SK-N-SH treated with all-trans-retinoic acid at 6 μM for 48 hours (cell line): ENCODE measurements at regions not wholly inside any gene's neighbourhood (a gene's known extent, or its start where the extent isn't known, plus 50 kb on each side); places are given as distances from the start of the nearest gene placed in this dataset.

Experiments
- ATAC-seq: fragments of 200-7000 bp; cut with Tn5 transposase; 3 replicates; pipeline ENCODE4 v1.9.1; 2020; ENCODE audit warnings: mild to moderate bottlenecking, moderate library complexity
- ARNTL ChIP-seq: fragments of 450-650 bp; formaldehyde crosslinking; IDR thresholded peaks from 2 replicates; pipeline ENCODE4 v1.5.0; 2020; ENCODE audit warnings: low read depth, mild to moderate bottlenecking, moderate library complexity, borderline replicate concordance
- BACH2 ChIP-seq: fragments of 250-450 bp; sonication (Bioruptor Pico); IDR thresholded peaks from 2 replicates; pipeline ENCODE4 v1.9.0; 2021; ENCODE audit warnings: mild to moderate bottlenecking, borderline replicate concordance
- CREB5 ChIP-seq: fragments of 250-450 bp; sonication (Bioruptor Pico); IDR thresholded peaks from 2 replicates; pipeline ENCODE4 v1.5.1; 2020; ENCODE audit warnings: low read depth, mild to moderate bottlenecking, moderate library complexity
- CSDC2 ChIP-seq: fragments of 250-450 bp; sonication (Bioruptor Pico); IDR thresholded peaks from 2 replicates; pipeline ENCODE4 v1.5.0; 2020; ENCODE audit warnings: mild to moderate bottlenecking, moderate library complexity
- CSRNP3 ChIP-seq: fragments of 250-450 bp; sonication (Bioruptor Pico); IDR thresholded peaks from 2 replicates; pipeline ENCODE4 v1.5.1; 2021; ENCODE audit warnings: mild to moderate bottlenecking, moderate library complexity
- ESRRG ChIP-seq: fragments of 250-450 bp; sonication (Bioruptor Pico); IDR thresholded peaks from 2 replicates; pipeline ENCODE4 v1.6.1; 2021; ENCODE audit warnings: mild to moderate bottlenecking
- ISL1 ChIP-seq: fragments of 250-450 bp; sonication (Bioruptor Pico); IDR thresholded peaks from 2 replicates; pipeline ENCODE4 v2.1.2; 2022; ENCODE audit warnings: mild to moderate bottlenecking, moderate library complexity
- OSR1 ChIP-seq: fragments of 250-450 bp; sonication (Bioruptor Pico); IDR thresholded peaks from 2 replicates; pipeline ENCODE4 v1.8.0; 2022; ENCODE audit warnings: moderate library complexity, mild to moderate bottlenecking, inconsistent platforms
- PATZ1 ChIP-seq: fragments of 250-450 bp; sonication (Bioruptor Pico); IDR thresholded peaks from 2 replicates; pipeline ENCODE4 v1.8.0; 2020; ENCODE audit warnings: mild to moderate bottlenecking, moderate library complexity, borderline replicate concordance
- POU6F1 ChIP-seq: fragments of 250-450 bp; sonication (Bioruptor Pico); IDR thresholded peaks from 2 replicates; pipeline ENCODE4 v1.8.0; 2021; ENCODE audit warnings: low read depth, mild to moderate bottlenecking, moderate library complexity, borderline replicate concordance
- PPARA ChIP-seq: fragments of 250-450 bp; sonication (Bioruptor Pico); IDR thresholded peaks from 2 replicates; pipeline ENCODE4 v1.5.0; 2020; ENCODE audit warnings: mild to moderate bottlenecking, borderline replicate concordance
- RARB ChIP-seq: fragments of 250-450 bp; sonication (Bioruptor Pico); IDR thresholded peaks from 2 replicates; pipeline ENCODE4 v1.8.0; 2021; ENCODE audit warnings: mild to moderate bottlenecking, moderate library complexity
- SNAI2 ChIP-seq: fragments of 250-450 bp; sonication (Bioruptor Pico); IDR thresholded peaks from 2 replicates; pipeline ENCODE4 v1.5.0; 2020; ENCODE audit warnings: mild to moderate bottlenecking, moderate library complexity
- TCF4 ChIP-seq: fragments of 250-450 bp; sonication (Bioruptor Pico); IDR thresholded peaks from 2 replicates; pipeline ENCODE4 v1.8.0; 2021; ENCODE audit warnings: mild to moderate bottlenecking, moderate library complexity, borderline replicate concordance
- TOX ChIP-seq: fragments of 250-450 bp; sonication (Bioruptor Pico); IDR thresholded peaks from 2 replicates; pipeline ENCODE4 v1.8.0; 2021; ENCODE audit warnings: mild to moderate bottlenecking, moderate library complexity, borderline replicate concordance
- TSHZ2 ChIP-seq: fragments of 250-450 bp; sonication (Bioruptor Pico); IDR thresholded peaks from 2 replicates; pipeline ENCODE4 v1.5.0; 2020; ENCODE audit warnings: mild to moderate bottlenecking, moderate library complexity
- ZC3H10 ChIP-seq: fragments of 250-450 bp; sonication (Bioruptor Pico); IDR thresholded peaks from 2 replicates; pipeline ENCODE4 v1.5.1; 2021; ENCODE audit warnings: mild to moderate bottlenecking, moderate library complexity
- ZFP3 ChIP-seq: fragments of 250-450 bp; sonication (Bioruptor Pico); IDR thresholded peaks from 2 replicates; pipeline ENCODE4 v1.5.0; 2020; ENCODE audit warnings: mild to moderate bottlenecking, moderate library complexity
- ZFP30 ChIP-seq: fragments of 450-650 bp; formaldehyde crosslinking; IDR thresholded peaks from 2 replicates; pipeline ENCODE4 v1.5.0; 2022; ENCODE audit warnings: mild to moderate bottlenecking, moderate library complexity
- ZNF565 ChIP-seq: fragments of 450-650 bp; formaldehyde crosslinking; conservative IDR thresholded peaks from 2 replicates; pipeline ENCODE4 v1.5.0; 2020; ENCODE audit warnings: low read depth, mild to moderate bottlenecking, moderate library complexity
- ZNF70 ChIP-seq: fragments of 450-650 bp; formaldehyde crosslinking; IDR thresholded peaks from 2 replicates; pipeline ENCODE4 v1.5.0; 2020; ENCODE audit warnings: mild to moderate bottlenecking, moderate library complexity
- ZNF8 ChIP-seq: fragments of 450-650 bp; formaldehyde crosslinking; IDR thresholded peaks from 2 replicates; pipeline ENCODE4 v1.5.0; 2020; ENCODE audit warnings: mild to moderate bottlenecking, moderate library complexity

- no peak for ATAC-seq
- TF ChIP-seq ISL1 (CRISPR knock-in tag) (peak; percentile 69), TCF4 (CRISPR knock-in tag) (no peak), ZNF70 (CRISPR knock-in tag) (no peak)
Measured at GRCh38 chr21:28550057-28550825, 442.4 kb downstream of the LTN1 start.

GRCh38 chr21:28548291-28548690, 444.4 kb downstream of the LTN1 start:
- TF ChIP-seq RARB (CRISPR knock-in tag) (no peak), ZNF70 (CRISPR knock-in tag) (no peak), TCF4 (CRISPR knock-in tag) (no peak), ZFP3 (no peak), ZC3H10 (CRISPR knock-in tag) (no peak), BACH2 (CRISPR knock-in tag) (no peak)
- no peak for ATAC-seq

- no peak for ATAC-seq
- no peak for TF ChIP-seq ZFP30
- TF ChIP-seq OSR1 (CRISPR knock-in tag): no peak
- no peak for TF ChIP-seq CSRNP3 (CRISPR knock-in tag)
- TF ChIP-seq ZNF565: no peak
- TF ChIP-seq ISL1 (CRISPR knock-in tag): no peak
- no peak for TF ChIP-seq ZNF70 (CRISPR knock-in tag)
- TF ChIP-seq, all 23 proteins: peak for 0
Measured at GRCh38 chr21:28547766-28548165, 444.9 kb downstream of the LTN1 start.

GRCh38 chr21:28543975-28544374, 448.7 kb downstream of the LTN1 start:
- no peak for ATAC-seq
- TF ChIP-seq PPARA (CRISPR knock-in tag) (no peak), ESRRG (CRISPR knock-in tag) (no peak), OSR1 (CRISPR knock-in tag) (no peak), CREB5 (CRISPR knock-in tag) (no peak), CSDC2 (CRISPR knock-in tag) (no peak), POU6F1 (CRISPR knock-in tag) (no peak), TSHZ2 (no peak), ZNF8 (CRISPR knock-in tag) (no peak), ISL1 (CRISPR knock-in tag) (no peak), RARB (CRISPR knock-in tag) (no peak), CSRNP3 (CRISPR knock-in tag) (no peak), ZNF70 (CRISPR knock-in tag) (no peak), PATZ1 (CRISPR knock-in tag) (no peak), TCF4 (CRISPR knock-in tag) (no peak), ARNTL (CRISPR knock-in tag) (no peak), SNAI2 (no peak), ZFP3 (no peak), ZNF565 (no peak), TOX (CRISPR knock-in tag) (no peak), ZFP30 (no peak)
- TF ChIP-seq, all 23 proteins: peak for 0
